Tibial artery (tissue), 4 donors: ENCODE measurements at regions not wholly inside any gene's neighbourhood (a gene's known extent, or its start where the extent isn't known, plus 50 kb on each side); places are given as distances from the start of the nearest gene placed in this dataset.

Experiments
- DNase-seq, 2 donors: peaks; one replicate each; pipeline ENCODE4 v3.0.0-alpha.2; 2019
- H3K27ac ChIP-seq, 2 donors: fragments of 200-600 bp; sonication (generic) in 1 of 2; 1 replicate in 1 of 2; 2 replicates in 1 of 2; pipeline ENCODE4 v1.5.1; 2018 to 2019; ENCODE audit warnings: mild to moderate bottlenecking in 1 of 2
- H3K27me3 ChIP-seq, 2 donors: fragments of 200-600 bp; sonication (generic) in 1 of 2; one replicate each; pipeline versions ENCODE4 v1.5.1 to v1.6.0; 2016 to 2019
- H3K36me3 ChIP-seq, 3 donors: fragments of 200-600 bp; sonication (generic) in 2 of 3; one replicate each; pipeline ENCODE4 v1.5.1; 2016 to 2019; ENCODE audit warnings: mild to moderate bottlenecking in 2 of 3
- H3K4me1 ChIP-seq, 4 donors: fragments of 200-600 bp; sonication (generic) in 2 of 4; 1 replicate in 3 of 4; 2 replicates in 1 of 4; pipeline ENCODE4 v1.5.1; 2016 to 2019
- H3K4me3 ChIP-seq, 2 donors: fragments of 200-600 bp; sonication (generic) in 1 of 2; 1 replicate in 1 of 2; 2 replicates in 1 of 2; pipeline ENCODE4 v1.5.1; 2018 to 2019; ENCODE audit warnings: mild to moderate bottlenecking in 2 of 2
- H3K9me3 ChIP-seq, 3 donors: fragments of 200-600 bp; sonication (generic) in 1 of 3; one replicate each; pipeline ENCODE4 v1.5.1; 2016 to 2019
- CTCF ChIP-seq, 2 experiments: fragments of 200-600 bp in 1 of 2; fragments of 450-650 bp in 1 of 2; IDR thresholded peaks; one replicate each; pipeline ENCODE4 v1.5.1; 2017 to 2019; ENCODE audit warnings: antibody characterized with exemption in 2 of 2, mild to moderate bottlenecking in 1 of 2, moderate library complexity in 1 of 2
- intact Hi-C: fragments of 100-400 bp; cut with DNase I; formaldehyde crosslinking; loops from one replicate; pipeline ENCODE4 v1.15.0; 2023; ENCODE audit warnings: low total_unique reads

GRCh38 chr4:132527817-132528216 lies 621.3 kb upstream of the PCDH10 start:
- Histone ChIP-seq H3K36me3 (no peaks in the 10 kb centered on the region), H3K4me1 (no peaks in the 10 kb centered on the region), H3K27me3 (no peaks in the 10 kb centered on the region), H3K27ac (no peak overlapping the region), H3K4me3 (no peak overlapping the region), H3K9me3 (no peaks in the 10 kb centered on the region)
- no peak for TF ChIP-seq CTCF (IDR thresholded peaks at IDR 0.05)
- intact Hi-C loops, result no loop called here
- no peak for DNase-seq

- Histone ChIP-seq H3K9me3 (no peaks in the 10 kb centered on the region), H3K36me3 (no peaks in the 10 kb centered on the region), H3K4me3 (no peak overlapping the region), H3K27me3 (no peaks in the 10 kb centered on the region), H3K4me1 (no peaks in the 10 kb centered on the region), H3K27ac (no peak overlapping the region)
- no peak for DNase-seq
- TF ChIP-seq CTCF (IDR thresholded peaks at IDR 0.05), result no peak
- intact Hi-C loops, result no loop called here
Measured at GRCh38 chr4:132530861-132531260, 618.2 kb upstream of the PCDH10 start.

- H3K4me3 ChIP-seq, result no peak overlapping the region
- H3K36me3 ChIP-seq, result no peaks in the 10 kb centered on the region
- DNase-seq, result no peak
- no peaks in the 10 kb centered on the region for H3K27me3 ChIP-seq
- no peak overlapping the region for H3K27ac ChIP-seq
- no peak for TF ChIP-seq CTCF (IDR thresholded peaks at IDR 0.05)
- intact Hi-C loops, result no loop called here
- no peaks in the 10 kb centered on the region for H3K4me1 ChIP-seq
- H3K9me3 ChIP-seq, result no peaks in the 10 kb centered on the region
Measured at GRCh38 chr4:132540268-132540667, 608.8 kb upstream of the PCDH10 start.

- no peaks in the 10 kb centered on the region for H3K27me3 ChIP-seq
- H3K36me3 ChIP-seq, result no peaks in the 10 kb centered on the region
- H3K4me1 ChIP-seq, result no peaks in the 10 kb centered on the region
- TF ChIP-seq CTCF (IDR thresholded peaks at IDR 0.05), result no peak
- DNase-seq, result no peak
- no peak overlapping the region for H3K27ac ChIP-seq
- no peaks in the 10 kb centered on the region for H3K9me3 ChIP-seq
- H3K4me3 ChIP-seq, result no peak overlapping the region
- intact Hi-C loops, result no loop called here
Measured at GRCh38 chr4:132540797-132541196, 608.3 kb upstream of the PCDH10 start.

- H3K9me3 ChIP-seq, result no peaks in the 10 kb centered on the region
- H3K36me3 ChIP-seq, result no peaks in the 10 kb centered on the region
- H3K4me3 ChIP-seq, result no peak overlapping the region
- no peak for TF ChIP-seq CTCF (IDR thresholded peaks at IDR 0.05)
- no peaks in the 10 kb centered on the region for H3K4me1 ChIP-seq
- no peak for DNase-seq
- no peak overlapping the region for H3K27ac ChIP-seq
- no peaks in the 10 kb centered on the region for H3K27me3 ChIP-seq
- intact Hi-C loops, result no loop called here
Measured at GRCh38 chr4:132542228-132542627, 606.9 kb upstream of the PCDH10 start.

GRCh38 chr4:132548463-132548862 lies 600.6 kb upstream of the PCDH10 start:
- Histone ChIP-seq H3K9me3 (no peaks in the 10 kb centered on the region), H3K36me3 (no peaks in the 10 kb centered on the region), H3K27me3 (no peaks in the 10 kb centered on the region), H3K4me3 (no peak overlapping the region), H3K27ac (no peak overlapping the region), H3K4me1 (no peaks in the 10 kb centered on the region)
- no peak for TF ChIP-seq CTCF (IDR thresholded peaks at IDR 0.05)
- no peak for DNase-seq
- intact Hi-C loops, result no loop called here
